H1 (cell line): ENCODE measurements at regions not wholly inside any gene's neighbourhood (a gene's known extent, or its start where the extent isn't known, plus 50 kb on each side); places are given as distances from the start of the nearest gene placed in this dataset.

Experiments
- CTCF ChIA-PET: fragments of 300-600 bp; sonication (Branson Sonifier 250); formaldehyde crosslinking; loops from one replicate; lab custom pipeline; 2021; ENCODE audit not compliant: partially characterized antibody; lab: Charles Lee
- POLR2A ChIA-PET: fragments of 300-600 bp; sonication (Branson Sonifier 250); formaldehyde crosslinking; loops from one replicate; lab custom pipeline; 2021; ENCODE audit warnings: inconsistent platforms; ENCODE audit not compliant: partially characterized antibody; lab: Charles Lee
- DNase-seq, 2 experiments: peaks; one replicate each; pipeline versions ENCODE4 v3.0.0 to v3.0.0-alpha.2; 2010 to 2022; ENCODE audit warnings: low spot score in 2 of 2, low read depth in 1 of 2, mixed read lengths in 1 of 2
- FAIRE-seq: peaks from 2 replicates; lab custom pipeline; 2011; peaks lifted over from hg19 to GRCh38; lab: Jason Lieb, UNC
- H2AFZ ChIP-seq: 2 replicates; pipeline ENCODE4 v1.8.1; 2012; ENCODE audit warnings: low read length, inconsistent platforms
- H2AK5ac ChIP-seq: 2 replicates; pipeline ENCODE4 v1.6.1; 2013; ENCODE audit warnings: low read depth, low read length
- H2BK120ac ChIP-seq: replicated peaks from 2 replicates; pipeline ENCODE3; 2013; ENCODE audit warnings: low read depth, low read length, inconsistent platforms
- H2BK12ac ChIP-seq: 2 replicates; pipeline ENCODE4 v1.6.1; 2013; ENCODE audit warnings: low read depth, low read length
- H2BK15ac ChIP-seq: 2 replicates; pipeline ENCODE4 v1.6.1; 2013; ENCODE audit warnings: low read length
- H2BK20ac ChIP-seq: 2 replicates; pipeline ENCODE4 v1.6.1; 2013; ENCODE audit warnings: low read length
- H2BK5ac ChIP-seq: 2 replicates; pipeline ENCODE4 v1.6.1; 2013; ENCODE audit warnings: low read depth, low read length
- H3K14ac ChIP-seq: 2 replicates; pipeline ENCODE4 v1.6.1; 2013; ENCODE audit warnings: inconsistent platforms; ENCODE audit not compliant: insufficient read length
- H3K18ac ChIP-seq: 2 replicates; pipeline ENCODE4 v1.6.1; 2013; ENCODE audit warnings: low read length; ENCODE audit errors: extremely low read depth
- H3K23ac ChIP-seq: 2 replicates; pipeline ENCODE4 v1.6.1; 2013; ENCODE audit warnings: inconsistent platforms; ENCODE audit not compliant: insufficient read length
- H3K23me2 ChIP-seq: 2 replicates; pipeline ENCODE4 v1.6.1; 2013; ENCODE audit warnings: low read depth, low read length
- H3K27ac ChIP-seq: 2 replicates; pipeline ENCODE4 v1.6.1; 2011; ENCODE audit warnings: low read depth, low read length, inconsistent platforms
- H3K27me3 ChIP-seq, 4 experiments: replicated peaks in 1 of 4; 1 replicate in 1 of 4; 2 replicates in 3 of 4; pipeline versions ENCODE4 v1.6.1 to v1.8.1; 2011 to 2013; ENCODE audit warnings: low read length in 3 of 4, mild to moderate bottlenecking in 3 of 4, inconsistent platforms in 2 of 4, mixed read lengths in 2 of 4, moderate library complexity in 1 of 4; ENCODE audit not compliant: control insufficient read depth in 3 of 4, insufficient read depth in 3 of 4; ENCODE audit errors: extremely low read depth in 1 of 4
- H3K36me3 ChIP-seq, 4 experiments: 2 replicates each; pipeline versions ENCODE4 v1.6.1 to v1.8.1; 2011 to 2013; ENCODE audit warnings: mild to moderate bottlenecking in 4 of 4, low read length in 3 of 4, moderate library complexity in 2 of 4, control low read depth in 1 of 4, inconsistent platforms in 1 of 4; ENCODE audit not compliant: insufficient read depth in 4 of 4, control insufficient read depth in 2 of 4
- H3K4ac ChIP-seq: replicated peaks from 2 replicates; pipeline ENCODE3; 2013; ENCODE audit warnings: low read length, low read depth, mixed read lengths, inconsistent platforms; ENCODE audit not compliant: insufficient read length
- H3K4me1 ChIP-seq, 4 experiments: replicated peaks in 1 of 4; 1 replicate in 1 of 4; 2 replicates in 3 of 4; pipeline versions ENCODE4 v1.6.1 to v1.8.1; 2011 to 2013; ENCODE audit warnings: low read length in 3 of 4, inconsistent platforms in 2 of 4, mixed read lengths in 1 of 4; ENCODE audit not compliant: insufficient read depth in 4 of 4, control insufficient read depth in 3 of 4
- H3K4me2 ChIP-seq, 2 experiments: 2 replicates each; pipeline versions ENCODE4 v1.6.1 to v1.8.1; 2011 to 2013; ENCODE audit warnings: low read depth in 2 of 2, low read length in 2 of 2, control low read depth in 1 of 2, inconsistent platforms in 1 of 2, mild to moderate bottlenecking in 1 of 2; ENCODE audit not compliant: insufficient read depth in 1 of 2
- H3K4me3 ChIP-seq, 4 experiments: fragments of 200-600, 300-600 bp in 1 of 4; sonication (generic), shearing (Covaris generic), sonication (Bioruptor Twin) in 1 of 4; 2 replicates each; pipeline versions ENCODE4 v1.5.1 to v1.8.1; 2011 to 2016; ENCODE audit warnings: low read length in 4 of 4, low read depth in 3 of 4, control low read depth in 2 of 4, inconsistent platforms in 2 of 4, mild to moderate bottlenecking in 2 of 4, mixed read lengths in 1 of 4, moderate library complexity in 1 of 4; ENCODE audit not compliant: insufficient read depth in 2 of 4; ENCODE audit errors: extremely low read depth in 1 of 4
- H3K56ac ChIP-seq: replicated peaks from 2 replicates; pipeline ENCODE3; 2013; ENCODE audit warnings: low read depth, mild to moderate bottlenecking, mixed read lengths, low read length, inconsistent platforms; ENCODE audit not compliant: insufficient read length
- H3K79me1 ChIP-seq: 2 replicates; pipeline ENCODE4 v1.6.1; 2013; ENCODE audit warnings: low read depth, low read length, control low read depth
- H3K79me2 ChIP-seq, 2 experiments: 2 replicates each; pipeline versions ENCODE4 v1.6.1 to v1.8.1; 2012 to 2013; ENCODE audit warnings: low read length in 2 of 2, mild to moderate bottlenecking in 2 of 2, inconsistent platforms in 1 of 2; ENCODE audit not compliant: insufficient read depth in 2 of 2, control insufficient read depth in 1 of 2
- H3K9ac ChIP-seq, 4 experiments: replicated peaks in 1 of 4; 1 replicate in 1 of 4; 2 replicates in 3 of 4; pipeline versions ENCODE4 v1.6.1 to v1.8.1; 2011 to 2013; ENCODE audit warnings: low read depth in 3 of 4, low read length in 3 of 4, control low read depth in 2 of 4, mild to moderate bottlenecking in 2 of 4, moderate library complexity in 2 of 4, inconsistent platforms in 1 of 4; ENCODE audit errors: extremely low read depth in 1 of 4
- H3K9me3 ChIP-seq, 2 experiments: 2 replicates each; pipeline versions ENCODE4 v1.6.1 to v1.8.1; 2012 to 2013; ENCODE audit warnings: mild to moderate bottlenecking in 2 of 2, moderate library complexity in 2 of 2, control low read depth in 1 of 2, inconsistent platforms in 1 of 2, low read depth in 1 of 2, low read length in 1 of 2, mixed read lengths in 1 of 2; ENCODE audit not compliant: insufficient read depth in 2 of 2
- H4K20me1 ChIP-seq, 2 experiments: replicated peaks in 1 of 2; 2 replicates each; pipeline versions ENCODE3 to v1.8.1; 2011 to 2013; ENCODE audit warnings: inconsistent platforms in 2 of 2, low read length in 2 of 2, mild to moderate bottlenecking in 1 of 2; ENCODE audit not compliant: insufficient read depth in 2 of 2, control insufficient read depth in 1 of 2
- H4K5ac ChIP-seq: 2 replicates; pipeline ENCODE4 v1.6.1; 2013; ENCODE audit warnings: low read length, low read depth, mixed read lengths, inconsistent platforms; ENCODE audit not compliant: insufficient read length
- H4K8ac ChIP-seq: 2 replicates; pipeline ENCODE4 v1.8.0; 2013; ENCODE audit warnings: mild to moderate bottlenecking, moderate library complexity, low read length, inconsistent platforms; ENCODE audit not compliant: insufficient read depth; ENCODE audit errors: extremely low read depth
- H4K91ac ChIP-seq: replicated peaks from 2 replicates; pipeline ENCODE3; 2013; ENCODE audit warnings: low read length, mixed read lengths, inconsistent platforms; ENCODE audit not compliant: insufficient read length
- CHD1 ChIP-seq: IDR thresholded peaks from 2 replicates; pipeline ENCODE4 v1.6.1; 2012; ENCODE audit warnings: low read depth, low read length, improper control_type of control experiment
- RAD21 ChIP-seq, 2 experiments: IDR thresholded peaks in 1 of 2; conservative IDR thresholded peaks in 1 of 2; 2 replicates each; pipeline ENCODE4 v1.6.1; 2011; ENCODE audit warnings: low read depth in 2 of 2, low read length in 2 of 2, improper control_type of control experiment in 1 of 2, inconsistent platforms in 1 of 2, mild to moderate bottlenecking in 1 of 2, moderate library complexity in 1 of 2
- RFX5 ChIP-seq: IDR thresholded peaks from 2 replicates; pipeline ENCODE4 v1.6.1; 2011; ENCODE audit warnings: low read depth, low read length, improper control_type of control experiment, borderline replicate concordance
- SAP30 ChIP-seq: fragments of 300-600 bp; sonication (generic); IDR thresholded peaks from 2 replicates; pipeline ENCODE4 v1.7.1; 2012; ENCODE audit warnings: low read length, moderate library complexity, mild to moderate bottlenecking, inconsistent platforms; ENCODE audit not compliant: insufficient read depth, insufficient replicate concordance
- TAF1 ChIP-seq: IDR thresholded peaks from 2 replicates; pipeline ENCODE4 v1.6.1; 2011; ENCODE audit warnings: mild to moderate bottlenecking, low read depth, low read length
- TCF12 ChIP-seq: IDR thresholded peaks from 2 replicates; pipeline ENCODE4 v1.6.1; 2011; ENCODE audit warnings: low read depth, mild to moderate bottlenecking, low read length
- WGBS, 2 experiments: shearing (Covaris generic) in 1 of 2; methylation state at CpG; one replicate each; pipeline versions ENCODE4 v1.1.6 to v1.1.7; 2013 to 2015; ENCODE audit warnings: low lambda C conversion rate in 2 of 2, mixed read lengths in 2 of 2, inconsistent platforms in 1 of 2, low coverage in 1 of 2, missing lambda C conversion rate in 1 of 2; ENCODE audit not compliant: insufficient replicate concordance in 2 of 2, insufficient coverage in 1 of 2, insufficient read length in 1 of 2; ENCODE audit errors: extremely low coverage in 1 of 2, missing lambda C conversion rate in 1 of 2; 5-methylcytosine and 5-hydroxymethylcytosine counted together

GRCh38 chrX:39674490-39675161 lies 423.1 kb downstream of the BCOR start:
- no peaks in the 10 kb centered on the region for H3K79me2 ChIP-seq
- no peaks in the 10 kb centered on the region for H3K9me3 ChIP-seq
- no peak overlapping the region for H4K8ac ChIP-seq
- no peak overlapping the region for H3K9ac ChIP-seq
- 0 out of 2 replicates have a peak overlapping the region, but pooled peaks have one; percentile 65 for H2AK5ac ChIP-seq
- no peak overlapping the region for H3K56ac ChIP-seq
- no peak overlapping the region for H2BK12ac ChIP-seq
- H3K18ac ChIP-seq, result no peak overlapping the region
- CTCF ChIA-PET, result no interaction called here
- H3K36me3 ChIP-seq, result no peaks in the 10 kb centered on the region
- H2BK20ac ChIP-seq, result no peak overlapping the region
- TF ChIP-seq TCF12 (no peak), RFX5 (no peak), SAP30 (no peak), TAF1 (no peak), RAD21 (IDR thresholded peaks at IDR 0.05 in 1 of 2, conservative IDR thresholded peaks at IDR 0.05 in 1 of 2; ENCODE audit: low read depth in 2 of 2, low read length in 2 of 2) (no peak), CHD1 (no peak)
- no peak overlapping the region for H3K4me3 ChIP-seq
- no peaks in the 10 kb centered on the region for H3K23me2 ChIP-seq
- H3K27me3 ChIP-seq, result no peaks in the 10 kb centered on the region
- H3K27ac ChIP-seq, result no peak overlapping the region
- H2BK120ac ChIP-seq, result no peak overlapping the region
- H4K20me1 ChIP-seq, result no peaks in the 10 kb centered on the region
- H3K14ac ChIP-seq, result no peak overlapping the region
- H3K79me1 ChIP-seq, result no peaks in the 10 kb centered on the region
- no peak overlapping the region for H2BK15ac ChIP-seq
- H2BK5ac ChIP-seq, result no peak overlapping the region
- DNase-seq (no peak), FAIRE-seq (no peak)
- no peak overlapping the region for H3K23ac ChIP-seq
- 75% methylated on average over 4 of the region's 5 CpGs; no CpG with 5 or more reads in 1 of the 2 experiments for WGBS, 2 experiments
- H4K91ac ChIP-seq, result no peak overlapping the region
- H2AFZ ChIP-seq, result no peak overlapping the region
- H3K4ac ChIP-seq, result no peak overlapping the region
- POLR2A ChIA-PET, result no interaction called here
- no peak overlapping the region for H4K5ac ChIP-seq
- H3K4me2 ChIP-seq, result no peak overlapping the region
- H3K4me1 ChIP-seq, result peaks cover 0 to 6% (median 0%) of the 10 kb centered on the region in 4 experiments; a peak in 1 of 7 replicates
